Cardiac fibroblast (primary cell): ENCODE measurements at regions not wholly inside any gene's neighbourhood (a gene's known extent, or its start where the extent isn't known, plus 50 kb on each side); places are given as distances from the start of the nearest gene placed in this dataset.
"Not testable (repeated sequence)": the region's sequence is repeated elsewhere in the genome, so short reads cannot be mapped to it uniquely, and the experiment has no call there.

Experiments used
- DNase-seq, 2 donors: peaks; one replicate each; pipeline versions ENCODE4 v3.0.0 to v3.0.0-alpha.2; 2010; ENCODE audit warnings: low read depth in 2 of 2
- H3K4me3 ChIP-seq, 2 donors: replicated peaks in 1 of 2; 1 replicate in 1 of 2; 2 replicates in 1 of 2; pipeline ENCODE4 v1.5.1; 2011; ENCODE audit warnings: low read depth in 2 of 2, low read length in 2 of 2, mild to moderate bottlenecking in 2 of 2, moderate library complexity in 1 of 2
- CTCF ChIP-seq: IDR thresholded peaks from one replicate; pipeline ENCODE4 v1.5.1; 2011; ENCODE audit warnings: low read depth, mild to moderate bottlenecking, low read length, inconsistent platforms

- H3K4me3 ChIP-seq, DNase-seq: not testable (repeated sequence)
Measured at GRCh38 chr22:22296047-22296446, 51.5 kb downstream of the VPREB1 start.

GRCh38 chr22:22297159-22297793 lies 52.7 kb downstream of the VPREB1 start:
- peak overlapping the region; percentile 66 to 73 for H3K4me3 ChIP-seq
- peak in 1 of 2 donors; percentile 11 for DNase-seq

GRCh38 chr22:22297794-22298653 lies 53.4 kb downstream of the VPREB1 start:
- DNase-seq = peak; percentile 65 to 70
- peak; percentile 41 for TF ChIP-seq CTCF

GRCh38 chr22:22298654-22299009 lies 54.0 kb downstream of the VPREB1 start:
- peak overlapping the region; percentile 66 to 72 for H3K4me3 ChIP-seq
- not testable (repeated sequence) for DNase-seq

More at GRCh38 chr22:22297794-22298653, 53.4 kb downstream of the VPREB1 start:
- H3K4me3 ChIP-seq = peak overlapping the region; percentile 66 to 73

- H3K4me3 ChIP-seq, DNase-seq: not testable (repeated sequence)
Measured at GRCh38 chr22:22300511-22300910, 55.9 kb downstream of the VPREB1 start.

GRCh38 chr22:22300946-22301345 lies 56.4 kb downstream of the VPREB1 start:
- not testable (repeated sequence) for DNase-seq, H3K4me3 ChIP-seq

GRCh38 chr22:22316589-22316988 lies 72.0 kb downstream of the VPREB1 start:
- H3K4me3 ChIP-seq = no peak overlapping the region
- no peak for TF ChIP-seq CTCF
- no peak for DNase-seq

GRCh38 chr22:22318723-22319465 lies 74.3 kb downstream of the VPREB1 start:
- no peak for DNase-seq

More at GRCh38 chr22:22318723-22319465, 74.3 kb downstream of the VPREB1 start:
- TF ChIP-seq CTCF = no peak
- no peak overlapping the region for H3K4me3 ChIP-seq
